ENCODE measurements at regions not wholly inside any gene's neighbourhood (a gene's known extent, or its start where the extent isn't known, plus 50 kb on each side); places are given as distances from the start of the nearest gene placed in this dataset.

DNA sequence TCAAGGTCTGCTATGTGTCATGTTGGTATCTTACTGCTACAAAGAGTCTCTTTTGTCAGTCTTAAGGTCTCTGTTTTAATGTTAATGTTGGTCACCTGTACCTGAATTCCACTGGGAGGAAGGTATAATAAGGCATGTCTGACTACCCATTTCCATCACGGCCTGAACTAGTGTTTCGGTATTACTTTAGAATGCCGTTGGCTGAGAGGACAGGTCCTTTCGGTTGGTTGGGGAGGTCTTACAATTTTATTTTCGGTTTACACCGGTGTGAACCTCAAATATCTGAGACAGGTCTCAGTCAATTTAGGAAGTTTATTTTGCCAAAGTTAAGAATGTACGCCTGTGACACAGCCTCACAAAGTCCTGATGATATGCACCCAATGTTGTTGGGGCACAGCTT is 154.9 kb upstream of the ABCA1 start:
- Histone ChIP-seq H3K9me3 (ENCODE audit: low read length) (no peaks in the 10 kb centered on the region), H3K79me2 (replicated peaks; ENCODE audit: insufficient read depth, low read length) (no peaks in the 10 kb centered on the region), H3K4me2 (ENCODE audit: low read length) (no peak overlapping the region), H3K27ac (ENCODE audit: low read length) (no peak overlapping the region), H3K27me3 (ENCODE audit: insufficient read depth, low read depth, low read length) (no peaks in the 10 kb centered on the region), H2AFZ (ENCODE audit: low read depth, low read length) (no peak overlapping the region), H3K36me3 (ENCODE audit: insufficient read depth, low read length) (no peaks in the 10 kb centered on the region), H3K4me3 (ENCODE audit: low read length) (no peak overlapping the region), H3F3A (ENCODE audit: insufficient read depth, low read length, poor library complexity, severe bottlenecking) (no peaks in the 10 kb centered on the region), H3K9ac (ENCODE audit: low read length) (no peak overlapping the region), H4K20me1 (ENCODE audit: insufficient read depth) (no peaks in the 10 kb centered on the region), H3K9me2 (ENCODE audit: insufficient read depth, low read length) (no peaks in the 10 kb centered on the region)
- TF ChIP-seq MXI1 (conservative IDR thresholded peaks at IDR 0.05; ENCODE audit: poor library complexity, severe bottlenecking) (no peak), RAD21 (conservative IDR thresholded peaks at IDR 0.05) (no peak), POLR2AphosphoS5 (IDR thresholded peaks at IDR 0.05) (no peak), EZH2 (IDR thresholded peaks at IDR 0.05; ENCODE audit: borderline replicate concordance, insufficient read depth, low read length, poor library complexity, severe bottlenecking) (no peak), SMC3 (conservative IDR thresholded peaks at IDR 0.05; ENCODE audit: poor library complexity) (no peak), EP300 (conservative IDR thresholded peaks at IDR 0.05; ENCODE audit: poor library complexity, severe bottlenecking) (no peak), TAF1 (IDR thresholded peaks at IDR 0.05; ENCODE audit: low read depth) (no peak)
- TF ChIP-seq, protein P1, sequence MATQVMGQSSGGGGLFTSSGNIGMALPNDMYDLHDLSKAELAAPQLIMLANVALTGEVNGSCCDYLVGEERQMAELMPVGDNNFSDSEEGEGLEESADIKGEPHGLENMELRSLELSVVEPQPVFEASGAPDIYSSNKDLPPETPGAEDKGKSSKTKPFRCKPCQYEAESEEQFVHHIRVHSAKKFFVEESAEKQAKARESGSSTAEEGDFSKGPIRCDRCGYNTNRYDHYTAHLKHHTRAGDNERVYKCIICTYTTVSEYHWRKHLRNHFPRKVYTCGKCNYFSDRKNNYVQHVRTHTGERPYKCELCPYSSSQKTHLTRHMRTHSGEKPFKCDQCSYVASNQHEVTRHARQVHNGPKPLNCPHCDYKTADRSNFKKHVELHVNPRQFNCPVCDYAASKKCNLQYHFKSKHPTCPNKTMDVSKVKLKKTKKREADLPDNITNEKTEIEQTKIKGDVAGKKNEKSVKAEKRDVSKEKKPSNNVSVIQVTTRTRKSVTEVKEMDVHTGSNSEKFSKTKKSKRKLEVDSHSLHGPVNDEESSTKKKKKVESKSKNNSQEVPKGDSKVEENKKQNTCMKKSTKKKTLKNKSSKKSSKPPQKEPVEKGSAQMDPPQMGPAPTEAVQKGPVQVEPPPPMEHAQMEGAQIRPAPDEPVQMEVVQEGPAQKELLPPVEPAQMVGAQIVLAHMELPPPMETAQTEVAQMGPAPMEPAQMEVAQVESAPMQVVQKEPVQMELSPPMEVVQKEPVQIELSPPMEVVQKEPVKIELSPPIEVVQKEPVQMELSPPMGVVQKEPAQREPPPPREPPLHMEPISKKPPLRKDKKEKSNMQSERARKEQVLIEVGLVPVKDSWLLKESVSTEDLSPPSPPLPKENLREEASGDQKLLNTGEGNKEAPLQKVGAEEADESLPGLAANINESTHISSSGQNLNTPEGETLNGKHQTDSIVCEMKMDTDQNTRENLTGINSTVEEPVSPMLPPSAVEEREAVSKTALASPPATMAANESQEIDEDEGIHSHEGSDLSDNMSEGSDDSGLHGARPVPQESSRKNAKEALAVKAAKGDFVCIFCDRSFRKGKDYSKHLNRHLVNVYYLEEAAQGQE (IDR thresholded peaks at IDR 0.05; ENCODE audit: borderline replicate concordance) = no peak
- TF ChIP-seq, protein P2, sequence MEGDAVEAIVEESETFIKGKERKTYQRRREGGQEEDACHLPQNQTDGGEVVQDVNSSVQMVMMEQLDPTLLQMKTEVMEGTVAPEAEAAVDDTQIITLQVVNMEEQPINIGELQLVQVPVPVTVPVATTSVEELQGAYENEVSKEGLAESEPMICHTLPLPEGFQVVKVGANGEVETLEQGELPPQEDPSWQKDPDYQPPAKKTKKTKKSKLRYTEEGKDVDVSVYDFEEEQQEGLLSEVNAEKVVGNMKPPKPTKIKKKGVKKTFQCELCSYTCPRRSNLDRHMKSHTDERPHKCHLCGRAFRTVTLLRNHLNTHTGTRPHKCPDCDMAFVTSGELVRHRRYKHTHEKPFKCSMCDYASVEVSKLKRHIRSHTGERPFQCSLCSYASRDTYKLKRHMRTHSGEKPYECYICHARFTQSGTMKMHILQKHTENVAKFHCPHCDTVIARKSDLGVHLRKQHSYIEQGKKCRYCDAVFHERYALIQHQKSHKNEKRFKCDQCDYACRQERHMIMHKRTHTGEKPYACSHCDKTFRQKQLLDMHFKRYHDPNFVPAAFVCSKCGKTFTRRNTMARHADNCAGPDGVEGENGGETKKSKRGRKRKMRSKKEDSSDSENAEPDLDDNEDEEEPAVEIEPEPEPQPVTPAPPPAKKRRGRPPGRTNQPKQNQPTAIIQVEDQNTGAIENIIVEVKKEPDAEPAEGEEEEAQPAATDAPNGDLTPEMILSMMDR (IDR thresholded peaks at IDR 0.05; ENCODE audit: poor library complexity, severe bottlenecking) = no peak

DNA sequence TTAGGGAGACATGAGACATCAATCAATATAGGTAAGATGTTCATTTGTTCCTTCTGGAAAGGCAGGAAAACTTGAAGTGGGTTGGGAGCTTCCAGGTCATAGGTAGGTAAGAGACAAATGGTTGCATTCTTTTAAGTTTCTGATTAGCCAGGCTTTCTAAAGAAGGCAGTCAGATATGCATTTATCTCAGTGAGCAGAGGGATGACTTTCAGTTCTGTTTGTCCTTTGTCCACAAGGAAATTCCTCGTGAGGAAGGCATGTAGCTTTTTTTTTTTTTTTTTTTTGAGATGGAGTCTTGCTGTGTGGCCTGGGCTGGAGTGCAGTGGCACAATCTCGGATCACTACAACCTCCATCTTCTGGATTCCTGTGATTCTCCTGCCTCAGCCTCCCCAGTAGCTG is 155.3 kb upstream of the ABCA1 start:
- Histone ChIP-seq H3K27ac (ENCODE audit: low read length) (no peak overlapping the region), H3F3A (ENCODE audit: insufficient read depth, low read length, poor library complexity, severe bottlenecking) (no peaks in the 10 kb centered on the region), H3K9ac (ENCODE audit: low read length) (no peak overlapping the region), H3K9me2 (ENCODE audit: insufficient read depth, low read length) (no peaks in the 10 kb centered on the region), H2AFZ (ENCODE audit: low read depth, low read length) (no peak overlapping the region), H4K20me1 (ENCODE audit: insufficient read depth) (no peaks in the 10 kb centered on the region), H3K4me2 (ENCODE audit: low read length) (no peak overlapping the region), H3K79me2 (replicated peaks; ENCODE audit: insufficient read depth, low read length) (no peaks in the 10 kb centered on the region), H3K4me3 (ENCODE audit: low read length) (no peak overlapping the region), H3K27me3 (ENCODE audit: insufficient read depth, low read depth, low read length) (no peaks in the 10 kb centered on the region), H3K9me3 (ENCODE audit: low read length) (no peaks in the 10 kb centered on the region), H3K36me3 (ENCODE audit: insufficient read depth, low read length) (no peaks in the 10 kb centered on the region)
- TF ChIP-seq, protein P1 (IDR thresholded peaks at IDR 0.05; ENCODE audit: borderline replicate concordance) = no peak
- TF ChIP-seq MXI1 (conservative IDR thresholded peaks at IDR 0.05; ENCODE audit: poor library complexity, severe bottlenecking) (no peak), EZH2 (IDR thresholded peaks at IDR 0.05; ENCODE audit: borderline replicate concordance, insufficient read depth, low read length, poor library complexity, severe bottlenecking) (no peak), SMC3 (conservative IDR thresholded peaks at IDR 0.05; ENCODE audit: poor library complexity) (no peak), RAD21 (conservative IDR thresholded peaks at IDR 0.05) (no peak), TAF1 (IDR thresholded peaks at IDR 0.05; ENCODE audit: low read depth) (no peak), EP300 (conservative IDR thresholded peaks at IDR 0.05; ENCODE audit: poor library complexity, severe bottlenecking) (no peak), POLR2AphosphoS5 (IDR thresholded peaks at IDR 0.05) (no peak)
- TF ChIP-seq, protein P2 (IDR thresholded peaks at IDR 0.05; ENCODE audit: poor library complexity, severe bottlenecking) = no peak
